ENCODE measurements at regions not wholly inside any gene's neighbourhood (a gene's known extent, or its start where the extent isn't known, plus 50 kb on each side); places are given as distances from the start of the nearest gene placed in this dataset.

- no peak overlapping the region for H2AFZ ChIP-seq (ENCODE audit: low read length)
- no peaks in the 10 kb centered on the region for H3K9me3 ChIP-seq (replicated peaks; ENCODE audit: insufficient read depth, low read length)
- H3K4me2 ChIP-seq (ENCODE audit: low read depth, low read length), result no peak overlapping the region
- no peaks in the 10 kb centered on the region for H3K27me3 ChIP-seq (replicated peaks; ENCODE audit: insufficient read depth, low read length)
- H4K20me1 ChIP-seq (ENCODE audit: insufficient read depth, low read length), result no peaks in the 10 kb centered on the region
- H3K9ac ChIP-seq (ENCODE audit: low read length), result no peak overlapping the region
- no peaks in the 10 kb centered on the region for H3K9me2 ChIP-seq (replicated peaks; ENCODE audit: insufficient read depth, low read length)
- H3K4me3 ChIP-seq (ENCODE audit: low read length), result no peak overlapping the region
- H3K36me3 ChIP-seq (replicated peaks; ENCODE audit: insufficient read depth, low read length), result no peaks in the 10 kb centered on the region
- no peak overlapping the region for H3K27ac ChIP-seq (ENCODE audit: low read length)
- no peaks in the 10 kb centered on the region for H3F3A ChIP-seq (ENCODE audit: insufficient read depth, low read length)
- H3K4me1 ChIP-seq (ENCODE audit: low read length), result 0 out of 2 replicates have a peak, but pooled peaks cover under 1% of the 10 kb centered on the region
- TF ChIP-seq EZH2 (optimal IDR thresholded peaks at IDR 0.05; ENCODE audit: low read depth, low read length) (no peak), EZH2phosphoT487 (IDR thresholded peaks at IDR 0.05; ENCODE audit: low read length) (no peak)
- TF ChIP-seq, protein P1, sequence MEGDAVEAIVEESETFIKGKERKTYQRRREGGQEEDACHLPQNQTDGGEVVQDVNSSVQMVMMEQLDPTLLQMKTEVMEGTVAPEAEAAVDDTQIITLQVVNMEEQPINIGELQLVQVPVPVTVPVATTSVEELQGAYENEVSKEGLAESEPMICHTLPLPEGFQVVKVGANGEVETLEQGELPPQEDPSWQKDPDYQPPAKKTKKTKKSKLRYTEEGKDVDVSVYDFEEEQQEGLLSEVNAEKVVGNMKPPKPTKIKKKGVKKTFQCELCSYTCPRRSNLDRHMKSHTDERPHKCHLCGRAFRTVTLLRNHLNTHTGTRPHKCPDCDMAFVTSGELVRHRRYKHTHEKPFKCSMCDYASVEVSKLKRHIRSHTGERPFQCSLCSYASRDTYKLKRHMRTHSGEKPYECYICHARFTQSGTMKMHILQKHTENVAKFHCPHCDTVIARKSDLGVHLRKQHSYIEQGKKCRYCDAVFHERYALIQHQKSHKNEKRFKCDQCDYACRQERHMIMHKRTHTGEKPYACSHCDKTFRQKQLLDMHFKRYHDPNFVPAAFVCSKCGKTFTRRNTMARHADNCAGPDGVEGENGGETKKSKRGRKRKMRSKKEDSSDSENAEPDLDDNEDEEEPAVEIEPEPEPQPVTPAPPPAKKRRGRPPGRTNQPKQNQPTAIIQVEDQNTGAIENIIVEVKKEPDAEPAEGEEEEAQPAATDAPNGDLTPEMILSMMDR (IDR thresholded peaks at IDR 0.05; ENCODE audit: low read length), result no peak
- DNase-seq, result no peak
- H3K79me2 ChIP-seq (ENCODE audit: low read length), result no peaks in the 10 kb centered on the region
These were observed 167.5 kb upstream of the DTNA start for GRCh38 chr18:34542625-34543024.

DNA sequence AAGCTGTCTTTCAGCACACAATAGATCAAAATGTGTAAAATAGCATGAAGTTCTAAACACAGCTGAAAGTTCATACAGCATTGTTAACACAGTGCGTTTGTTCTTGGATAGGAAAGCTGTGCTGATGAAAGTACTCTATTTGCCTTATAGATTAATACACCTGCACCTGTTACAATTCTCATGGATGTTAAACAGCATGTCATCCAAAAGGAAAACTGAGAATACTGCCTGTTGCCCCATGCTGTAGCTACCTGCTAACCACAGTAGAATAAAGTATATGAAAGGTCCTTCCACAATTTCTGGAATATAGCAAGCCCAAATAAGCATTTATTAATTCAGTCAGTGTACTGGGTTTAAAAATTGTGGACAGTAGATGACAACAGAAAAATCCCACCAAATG is 166.7 kb upstream of the DTNA start:
- 0 out of 2 replicates have a peak, but pooled peaks cover 3% of the 10 kb centered on the region for H3K4me1 ChIP-seq (ENCODE audit: low read length)
- H3F3A ChIP-seq (ENCODE audit: insufficient read depth, low read length), result no peaks in the 10 kb centered on the region
- no peaks in the 10 kb centered on the region for H3K36me3 ChIP-seq (replicated peaks; ENCODE audit: insufficient read depth, low read length)
- H3K9me3 ChIP-seq (replicated peaks; ENCODE audit: insufficient read depth, low read length), result no peaks in the 10 kb centered on the region
- H3K79me2 ChIP-seq (ENCODE audit: low read length), result no peaks in the 10 kb centered on the region
- TF ChIP-seq, protein P1 (IDR thresholded peaks at IDR 0.05; ENCODE audit: low read length), result no peak
- TF ChIP-seq EZH2 (optimal IDR thresholded peaks at IDR 0.05; ENCODE audit: low read depth, low read length) (no peak), EZH2phosphoT487 (IDR thresholded peaks at IDR 0.05; ENCODE audit: low read length) (no peak)
- no peaks in the 10 kb centered on the region for H3K9me2 ChIP-seq (replicated peaks; ENCODE audit: insufficient read depth, low read length)
- no peak overlapping the region for H3K27ac ChIP-seq (ENCODE audit: low read length)
- H2AFZ ChIP-seq (ENCODE audit: low read length), result no peak overlapping the region
- no peaks in the 10 kb centered on the region for H3K27me3 ChIP-seq (replicated peaks; ENCODE audit: insufficient read depth, low read length)
- no peak overlapping the region for H3K4me3 ChIP-seq (ENCODE audit: low read length)
- no peak overlapping the region for H3K9ac ChIP-seq (ENCODE audit: low read length)
- no peak overlapping the region for H3K4me2 ChIP-seq (ENCODE audit: low read depth, low read length)
- no peaks in the 10 kb centered on the region for H4K20me1 ChIP-seq (ENCODE audit: insufficient read depth, low read length)
- no peak for DNase-seq

DNA sequence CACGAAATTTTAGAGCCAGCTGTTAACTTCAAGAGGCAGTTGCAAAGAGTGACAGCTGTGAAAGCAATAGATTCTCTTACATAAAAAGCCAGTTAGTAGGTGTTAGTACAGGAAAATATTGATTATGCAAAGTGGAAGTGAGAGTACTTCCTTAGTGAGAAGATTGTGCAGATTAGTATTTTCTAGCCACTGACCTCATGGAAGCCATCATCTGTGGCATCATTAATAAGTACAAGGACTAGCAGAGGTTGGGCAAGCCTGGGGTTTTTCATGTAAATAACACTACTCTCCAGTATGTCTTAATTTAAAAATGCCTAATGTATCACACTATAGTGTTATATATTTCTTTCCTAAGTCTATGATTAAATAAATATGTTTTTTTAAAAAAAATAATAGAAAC is 166.2 kb upstream of the DTNA start:
- Histone ChIP-seq H3K27ac (ENCODE audit: low read length) (no peak overlapping the region), H3K9ac (ENCODE audit: low read length) (no peak overlapping the region), H4K20me1 (ENCODE audit: insufficient read depth, low read length) (no peaks in the 10 kb centered on the region), H3K4me3 (ENCODE audit: low read length) (no peak overlapping the region), H3F3A (ENCODE audit: insufficient read depth, low read length) (no peaks in the 10 kb centered on the region), H3K4me2 (ENCODE audit: low read depth, low read length) (no peak overlapping the region), H3K4me1 (ENCODE audit: low read length) (0 out of 2 replicates have a peak, but pooled peaks cover 3% of the 10 kb centered on the region), H3K27me3 (replicated peaks; ENCODE audit: insufficient read depth, low read length) (no peaks in the 10 kb centered on the region), H3K79me2 (ENCODE audit: low read length) (no peaks in the 10 kb centered on the region), H3K9me3 (replicated peaks; ENCODE audit: insufficient read depth, low read length) (no peaks in the 10 kb centered on the region), H3K9me2 (replicated peaks; ENCODE audit: insufficient read depth, low read length) (no peaks in the 10 kb centered on the region), H3K36me3 (replicated peaks; ENCODE audit: insufficient read depth, low read length) (no peaks in the 10 kb centered on the region), H2AFZ (ENCODE audit: low read length) (no peak overlapping the region)
- DNase-seq, result no peak
- TF ChIP-seq EZH2phosphoT487 (IDR thresholded peaks at IDR 0.05; ENCODE audit: low read length), result no peak

DNA sequence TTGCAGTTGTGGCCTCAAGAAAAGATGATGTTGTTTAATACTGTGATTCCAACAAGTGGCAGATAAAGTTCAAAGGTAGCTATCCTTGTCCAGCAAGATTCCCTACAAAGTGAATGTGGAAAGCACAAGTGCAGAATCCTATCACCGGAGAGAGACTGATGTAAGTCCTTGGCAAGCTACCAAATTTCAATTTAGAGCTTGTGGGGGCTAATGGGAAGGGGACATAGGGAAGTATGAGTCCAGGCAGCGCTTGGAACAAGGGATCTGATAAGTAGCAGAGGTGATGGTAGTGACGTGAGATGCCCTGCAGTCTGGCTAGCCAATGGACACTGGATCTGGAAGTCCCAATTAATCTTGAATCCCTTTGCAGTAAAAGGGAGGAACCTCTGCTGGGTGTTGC is 165.2 kb upstream of the DTNA start:
- H3K36me3 ChIP-seq (replicated peaks; ENCODE audit: insufficient read depth, low read length), result no peaks in the 10 kb centered on the region
- no peak overlapping the region for H2AFZ ChIP-seq (ENCODE audit: low read length)
- no peak overlapping the region for H3K9ac ChIP-seq (ENCODE audit: low read length)
- no peaks in the 10 kb centered on the region for H3K9me2 ChIP-seq (replicated peaks; ENCODE audit: insufficient read depth, low read length)
- no peaks in the 10 kb centered on the region for H3K9me3 ChIP-seq (replicated peaks; ENCODE audit: insufficient read depth, low read length)
- DNase-seq, result no peak
- no peaks in the 10 kb centered on the region for H3K79me2 ChIP-seq (ENCODE audit: low read length)
- TF ChIP-seq EZH2 (optimal IDR thresholded peaks at IDR 0.05; ENCODE audit: low read depth, low read length) (no peak), EZH2phosphoT487 (IDR thresholded peaks at IDR 0.05; ENCODE audit: low read length) (no peak)
- TF ChIP-seq, protein P1 (IDR thresholded peaks at IDR 0.05; ENCODE audit: low read length), result no peak
- no peak overlapping the region for H3K4me2 ChIP-seq (ENCODE audit: low read depth, low read length)
- no peaks in the 10 kb centered on the region for H3K27me3 ChIP-seq (replicated peaks; ENCODE audit: insufficient read depth, low read length)
- H4K20me1 ChIP-seq (ENCODE audit: insufficient read depth, low read length), result no peaks in the 10 kb centered on the region
- H3K4me3 ChIP-seq (ENCODE audit: low read length), result no peak overlapping the region
- H3F3A ChIP-seq (ENCODE audit: insufficient read depth, low read length), result no peaks in the 10 kb centered on the region
- H3K4me1 ChIP-seq (ENCODE audit: low read length), result 0 out of 2 replicates have a peak, but pooled peaks cover 3% of the 10 kb centered on the region
- H3K27ac ChIP-seq (ENCODE audit: low read length), result no peak overlapping the region

Measured in MM.1S (cell line).